DMS53 treated with DMSO at 0.1 percent for 48 hours (cell line): ENCODE measurements at regions not wholly inside any gene's neighbourhood (a gene's known extent, or its start where the extent isn't known, plus 50 kb on each side); places are given as distances from the start of the nearest gene placed in this dataset.
"Not testable (repeated sequence)": the region's sequence is repeated elsewhere in the genome, so short reads cannot be mapped to it uniquely, and the experiment has no call there.

Experiments used
- DNase-seq: peaks from one replicate; lab custom pipeline; 2025; ENCODE audit not compliant: unreplicated experiment; lab: John Stamatoyannopoulos, UW

DNA sequence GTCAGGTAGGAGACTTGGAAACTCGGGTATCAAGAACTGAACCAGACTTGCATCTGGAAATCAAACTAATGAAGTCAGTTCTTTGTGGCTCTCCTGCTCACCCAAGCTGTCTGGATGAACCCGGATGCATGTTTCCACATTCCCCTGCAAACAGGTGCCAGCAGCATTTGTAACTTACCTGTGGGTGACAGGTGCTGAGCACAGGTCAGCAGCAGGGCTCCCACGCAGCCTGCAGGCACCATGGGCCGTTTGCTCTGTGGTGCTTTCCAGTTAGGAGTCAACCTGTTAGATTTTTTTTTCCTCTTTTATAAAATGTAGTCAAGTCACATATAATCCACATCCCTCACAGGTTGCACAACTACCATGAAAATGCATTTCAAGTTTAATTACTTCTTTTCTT is 385.6 kb upstream of the ADGRL3 start:
- DNase-seq: no peak

- no peak for DNase-seq
These were observed 382.5 kb upstream of the ADGRL3 start for GRCh38 chr4:60817609-60818008.

DNA sequence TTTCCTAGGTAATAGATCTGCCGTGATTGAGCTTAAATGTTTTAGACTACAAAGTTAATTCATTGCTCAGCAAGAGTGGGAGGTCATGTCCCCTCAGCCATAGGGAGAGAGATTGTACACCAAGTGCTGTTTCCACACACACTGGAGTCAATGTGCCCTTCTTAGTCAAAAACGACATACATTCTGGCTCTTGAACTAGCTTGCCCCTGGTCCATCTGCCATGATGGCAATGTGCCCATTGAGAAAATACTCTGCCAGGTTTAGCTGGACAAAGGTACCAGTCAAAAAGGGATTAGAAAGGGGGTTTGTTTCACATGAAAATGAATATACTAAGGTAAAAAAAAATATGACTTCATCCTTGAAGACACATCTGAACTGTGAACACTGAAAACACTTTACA is 377.1 kb upstream of the ADGRL3 start:
- DNase-seq: no peak

DNA sequence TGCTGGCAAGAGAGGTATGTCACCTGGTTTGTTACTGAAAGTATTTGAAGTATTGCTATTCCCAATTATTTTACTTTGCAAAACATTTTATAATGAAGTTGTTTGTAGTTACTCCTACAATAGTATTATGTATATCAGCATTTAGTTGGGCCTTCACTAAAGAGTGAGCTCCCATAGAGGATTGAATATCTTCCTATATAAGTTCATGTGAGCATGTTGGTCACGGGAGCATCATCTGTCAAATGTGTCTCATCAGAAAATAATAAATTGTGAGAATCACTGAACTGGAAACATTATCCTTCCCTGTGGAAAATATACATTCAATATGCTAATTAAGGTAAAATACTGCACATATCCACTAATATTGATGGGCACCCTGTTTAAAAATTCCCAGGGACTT is 360.1 kb upstream of the ADGRL3 start:
- DNase-seq: no peak

GRCh38 chr4:60846678-60847077 is 353.4 kb upstream of the ADGRL3 start:
- DNase-seq: no peak

DNA sequence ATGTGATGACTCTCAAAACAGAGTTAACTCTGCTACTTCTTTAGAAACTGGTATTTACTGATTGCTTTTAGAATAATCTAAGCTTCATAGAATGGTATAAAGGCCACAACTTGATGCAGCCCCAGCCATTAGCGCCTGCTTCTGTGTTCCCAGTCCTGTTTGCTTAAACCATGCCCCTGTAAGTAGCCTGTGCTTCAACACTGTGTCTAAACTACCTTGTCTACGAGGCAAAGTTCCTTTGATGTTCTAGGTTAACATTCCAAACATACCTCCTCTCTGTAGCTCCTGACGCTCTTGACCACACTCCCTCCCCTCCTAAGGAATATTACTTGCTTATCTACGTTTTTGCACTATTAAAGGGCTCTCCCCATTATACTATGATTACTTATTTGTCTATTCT is 352.5 kb upstream of the ADGRL3 start:
- no peak for DNase-seq

- DNase-seq: no peak
These were observed 342.9 kb upstream of the ADGRL3 start for GRCh38 chr4:60857130-60857753.

- DNase-seq: no peak
These were observed 336.7 kb upstream of the ADGRL3 start for GRCh38 chr4:60863442-60863841.

- DNase-seq: peak; percentile 29
These were observed 334.9 kb upstream of the ADGRL3 start for GRCh38 chr4:60865273-60865672.

- DNase-seq: no peak
These were observed 331.7 kb upstream of the ADGRL3 start for GRCh38 chr4:60868232-60868960.

- no peak for DNase-seq
These were observed 320.9 kb upstream of the ADGRL3 start for GRCh38 chr4:60879135-60879701.

DNA sequence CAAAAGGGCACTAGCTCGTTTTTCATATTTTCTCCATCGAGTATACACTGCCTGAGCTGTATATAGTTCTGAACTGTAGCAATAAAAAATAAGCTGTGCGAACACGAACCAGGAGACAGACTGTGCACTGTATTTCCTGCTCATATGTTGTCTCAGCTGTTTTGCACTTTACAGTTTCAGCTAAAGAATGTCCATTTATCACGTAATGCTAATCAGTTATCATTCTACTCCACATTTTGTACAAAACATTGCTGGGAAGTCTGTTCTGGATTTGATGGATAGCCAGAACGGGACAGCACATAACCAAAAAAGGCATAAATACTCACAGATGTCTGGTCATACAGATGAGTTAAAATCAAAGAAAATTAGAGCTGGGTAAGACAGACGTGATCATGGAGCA is 315.5 kb upstream of the ADGRL3 start:
- no peak for DNase-seq

GRCh38 chr4:60885011-60885410 is 315.1 kb upstream of the ADGRL3 start:
- no peak for DNase-seq

- no peak for DNase-seq
These were observed 309.4 kb upstream of the ADGRL3 start for GRCh38 chr4:60890743-60891142.

DNA sequence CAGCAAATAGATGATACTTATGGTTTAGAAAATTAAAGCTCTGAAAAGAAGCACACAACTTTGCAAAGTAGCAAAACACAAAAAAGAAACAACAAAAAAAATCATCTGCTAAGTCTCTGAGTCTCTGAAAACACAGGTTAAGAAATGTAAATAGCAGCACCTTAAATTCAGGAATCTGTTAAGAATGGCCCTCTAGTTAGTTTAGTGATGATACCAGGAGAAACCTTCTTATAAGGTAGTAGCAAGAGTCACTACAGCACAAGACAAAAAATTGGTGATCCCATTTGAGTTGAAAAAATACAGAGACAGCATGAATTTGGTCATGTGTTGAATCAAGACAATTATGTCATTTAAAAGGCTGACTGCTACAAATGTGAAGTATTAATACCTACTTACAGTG is 308.2 kb upstream of the ADGRL3 start:
- no peak for DNase-seq

DNA sequence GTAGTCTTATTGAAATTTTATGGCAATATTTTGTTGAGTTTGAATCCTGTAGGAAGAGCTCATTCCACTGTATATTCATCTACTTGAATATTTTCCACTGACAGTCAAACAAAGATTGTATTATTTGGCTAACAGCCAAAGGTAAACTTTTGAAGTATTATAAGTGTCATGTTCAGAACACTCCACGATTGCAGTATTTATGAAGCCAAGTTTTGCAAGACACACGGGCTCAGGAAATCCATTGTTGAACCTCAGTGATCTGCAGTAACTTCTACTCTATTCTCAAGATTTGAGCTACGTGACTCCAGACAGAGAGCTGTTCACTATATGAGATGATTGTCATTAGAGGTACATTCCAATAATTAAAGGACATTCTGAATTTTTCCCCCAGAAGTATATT is 302.7 kb upstream of the ADGRL3 start:
- DNase-seq: peak; percentile 33

DNA sequence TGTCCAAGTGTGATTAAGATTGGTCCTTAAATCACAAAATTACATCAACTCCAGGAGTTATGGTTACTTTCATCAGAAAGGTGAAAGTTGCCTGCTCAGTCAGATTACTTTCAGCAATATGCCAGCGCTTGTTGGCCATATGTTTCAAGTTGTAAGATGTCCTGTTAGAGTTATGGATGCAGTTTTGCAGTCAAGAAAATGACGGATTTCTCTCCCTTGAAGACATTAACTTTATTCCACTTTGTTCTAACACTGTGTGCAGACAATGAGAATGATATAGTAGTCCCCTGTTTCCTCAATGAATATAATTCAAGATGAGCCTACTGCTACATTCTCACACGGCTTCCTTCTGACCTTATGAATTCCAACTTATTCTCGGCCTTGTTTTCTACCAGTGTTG is 295.0 kb upstream of the ADGRL3 start:
- no peak for DNase-seq

DNA sequence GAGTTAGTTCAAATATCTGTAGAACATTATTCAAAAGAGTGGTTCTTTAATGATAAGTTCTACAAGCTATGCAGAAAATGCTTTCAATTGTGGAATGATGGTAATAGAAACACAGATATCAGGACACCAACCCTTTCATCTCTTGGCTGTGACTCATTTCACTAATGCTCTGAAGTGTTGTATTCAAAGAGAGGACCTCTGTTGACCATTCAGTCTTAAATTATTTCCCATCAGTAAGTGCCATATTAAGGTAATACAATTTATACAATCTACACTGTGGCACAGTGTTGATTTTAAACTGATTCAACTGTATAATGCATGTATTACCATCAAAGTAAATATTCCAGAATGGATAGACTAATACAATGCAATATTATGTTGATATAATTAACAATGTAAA is 289.0 kb upstream of the ADGRL3 start:
- peak; percentile 39 for DNase-seq

DNA sequence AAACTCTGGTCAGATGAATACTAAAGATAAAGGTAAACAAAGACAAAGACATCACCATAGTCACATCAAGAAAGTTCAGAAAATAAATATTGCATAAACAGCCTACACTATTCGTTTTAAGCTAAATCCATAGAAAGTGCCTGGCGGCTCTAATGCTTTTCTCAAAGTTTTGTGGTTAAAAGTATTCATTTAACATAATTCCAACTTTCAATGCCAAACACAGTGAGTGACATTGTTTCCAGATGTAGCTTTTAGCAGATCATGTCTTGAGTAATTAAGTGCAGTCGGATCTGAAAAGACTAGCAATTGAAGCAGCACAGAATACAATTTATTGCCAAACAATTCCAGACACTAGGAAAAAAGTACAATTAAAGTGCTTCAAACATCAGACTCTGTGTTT is 287.1 kb upstream of the ADGRL3 start:
- no peak for DNase-seq

- no peak for DNase-seq
These were observed 286.5 kb upstream of the ADGRL3 start for GRCh38 chr4:60913671-60914070.

GRCh38 chr4:60921735-60922134 is 278.4 kb upstream of the ADGRL3 start:
- DNase-seq: not testable (repeated sequence)

GRCh38 chr4:60923075-60923474 is 277.1 kb upstream of the ADGRL3 start:
- no peak for DNase-seq

DNA sequence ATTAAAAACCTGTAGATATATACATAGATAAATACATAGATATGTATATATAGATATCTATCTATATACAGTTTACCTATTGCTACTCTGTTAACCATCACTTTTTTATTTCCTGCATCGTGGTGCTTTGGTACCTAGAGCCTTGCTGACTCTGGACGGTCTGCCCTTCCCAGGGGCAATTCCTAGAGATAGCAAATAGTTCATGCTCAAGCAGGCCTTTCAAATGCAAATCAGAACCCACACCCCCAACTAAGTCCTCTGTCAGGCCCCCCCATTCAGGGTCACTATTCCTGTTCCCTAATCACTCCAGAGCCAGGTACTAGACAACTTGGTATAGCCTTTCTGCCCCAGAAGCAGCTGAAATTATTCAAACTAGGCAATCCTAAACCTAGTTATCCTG is 273.5 kb upstream of the ADGRL3 start:
- DNase-seq: no peak
